KMS-11 (cell line): ENCODE measurements at regions not wholly inside any gene's neighbourhood (a gene's known extent, or its start where the extent isn't known, plus 50 kb on each side); places are given as distances from the start of the nearest gene placed in this dataset.
"Not testable (repeated sequence)": the region's sequence is repeated elsewhere in the genome, so short reads cannot be mapped to it uniquely, and the experiment has no call there.

Source experiments
- H2AFZ ChIP-seq: fragments of 200-600 bp; sonication (generic); 2 replicates; pipeline ENCODE4 v1.6.1; 2016; ENCODE audit warnings: antibody characterized with exemption, mixed run types, low read depth
- H3K27ac ChIP-seq: fragments of 200-600 bp; sonication (generic); 2 replicates; pipeline ENCODE4 v1.6.1; 2016; ENCODE audit warnings: mild to moderate bottlenecking, mixed run types
- H3K27me3 ChIP-seq: fragments of 200-600 bp; sonication (generic); 2 replicates; pipeline ENCODE4 v1.6.1; 2017; ENCODE audit warnings: mild to moderate bottlenecking, low read depth, mixed run types, moderate library complexity; ENCODE audit not compliant: insufficient read depth
- H3K36me3 ChIP-seq: fragments of 200-600 bp; sonication (generic); 2 replicates; pipeline ENCODE4 v1.6.1; 2017; ENCODE audit warnings: mild to moderate bottlenecking, mixed run types; ENCODE audit not compliant: insufficient read depth
- H3K4me1 ChIP-seq: fragments of 200-600 bp; sonication (generic); 2 replicates; pipeline ENCODE4 v1.6.1; 2016; ENCODE audit warnings: mild to moderate bottlenecking, low read depth, mixed run types; ENCODE audit not compliant: poor library complexity, severe bottlenecking
- H3K4me2 ChIP-seq: fragments of 200-600 bp; sonication (generic); 2 replicates; pipeline ENCODE4 v1.7.0; 2016; ENCODE audit warnings: mild to moderate bottlenecking, mixed run types
- H3K4me3 ChIP-seq: fragments of 200-600 bp; sonication (generic); IDR thresholded peaks from 2 replicates; pipeline ENCODE4 v1.6.1; 2017; ENCODE audit warnings: low read depth, low read length, mixed read lengths; ENCODE audit not compliant: insufficient read depth
- H3K79me2 ChIP-seq: fragments of 200-600 bp; sonication (generic); 2 replicates; pipeline ENCODE4 v1.6.1; 2016; ENCODE audit warnings: low read depth, mixed run types; ENCODE audit not compliant: insufficient read depth
- H3K9ac ChIP-seq: fragments of 200-600 bp; sonication (generic); 2 replicates; pipeline ENCODE4 v1.6.1; 2016; ENCODE audit warnings: mild to moderate bottlenecking, mixed run types
- H4K20me1 ChIP-seq: fragments of 200-600 bp; sonication (generic); 2 replicates; pipeline ENCODE4 v1.6.1; 2016; ENCODE audit warnings: mild to moderate bottlenecking, mixed run types; ENCODE audit not compliant: insufficient read depth
- CTCF ChIP-seq: fragments of 200-600 bp; sonication (generic); conservative IDR thresholded peaks from 2 replicates; pipeline ENCODE4 v1.6.1; 2017; ENCODE audit warnings: low read depth, mild to moderate bottlenecking, antibody characterized with exemption, low read length, moderate library complexity, mixed read lengths

- no peak overlapping the region for H3K9ac ChIP-seq
- no peaks in the 10 kb centered on the region for H3K36me3 ChIP-seq
- no peak overlapping the region for H3K27ac ChIP-seq
- H3K4me2 ChIP-seq: no peak overlapping the region
- H3K4me3 ChIP-seq: no peak overlapping the region
- H3K4me1 ChIP-seq: no peaks in the 10 kb centered on the region
- H4K20me1 ChIP-seq: no peaks in the 10 kb centered on the region
- H2AFZ ChIP-seq: no peak overlapping the region
- H3K27me3 ChIP-seq: no peaks in the 10 kb centered on the region
- no peaks in the 10 kb centered on the region for H3K79me2 ChIP-seq
- no peak for TF ChIP-seq CTCF
These were observed 252.1 kb downstream of the RPLP1 start for GRCh38 chr15:69704700-69705099.

- H3K79me2 ChIP-seq: no peaks in the 10 kb centered on the region
- no peaks in the 10 kb centered on the region for H4K20me1 ChIP-seq
- H3K27me3 ChIP-seq: no peaks in the 10 kb centered on the region
- no peaks in the 10 kb centered on the region for H3K4me1 ChIP-seq
- no peak overlapping the region for H3K4me3 ChIP-seq
- no peak for TF ChIP-seq CTCF
- H3K9ac ChIP-seq: no peak overlapping the region
- H3K4me2 ChIP-seq: no peak overlapping the region
- no peak overlapping the region for H2AFZ ChIP-seq
- H3K27ac ChIP-seq: no peak overlapping the region
- no peaks in the 10 kb centered on the region for H3K36me3 ChIP-seq
These were observed 253.9 kb downstream of the RPLP1 start for GRCh38 chr15:69706353-69707097.

- H4K20me1 ChIP-seq, H3K4me1 ChIP-seq, H3K4me2 ChIP-seq, H3K27ac ChIP-seq, H3K36me3 ChIP-seq, H3K4me3 ChIP-seq, H3K79me2 ChIP-seq, H2AFZ ChIP-seq, H3K9ac ChIP-seq, H3K27me3 ChIP-seq: not testable (repeated sequence)
These were observed 254.6 kb downstream of the RPLP1 start for GRCh38 chr15:69707241-69707640.

- not testable (repeated sequence) for H3K36me3 ChIP-seq, H3K4me3 ChIP-seq, H4K20me1 ChIP-seq, H3K9ac ChIP-seq, H3K27me3 ChIP-seq, H3K4me2 ChIP-seq, H3K27ac ChIP-seq, H2AFZ ChIP-seq, H3K4me1 ChIP-seq, H3K79me2 ChIP-seq
These were observed 256.0 kb downstream of the RPLP1 start for GRCh38 chr15:69708436-69709122.

GRCh38 chr15:69712991-69713390 lies 260.4 kb downstream of the RPLP1 start:
- Histone ChIP-seq H3K36me3 (no peaks in the 10 kb centered on the region), H3K27me3 (no peaks in the 10 kb centered on the region), H3K9ac (no peak overlapping the region), H2AFZ (no peak overlapping the region), H3K4me2 (no peak overlapping the region), H3K4me3 (no peak overlapping the region), H3K4me1 (no peaks in the 10 kb centered on the region), H4K20me1 (no peaks in the 10 kb centered on the region), H3K27ac (no peak overlapping the region), H3K79me2 (no peaks in the 10 kb centered on the region)
- TF ChIP-seq CTCF: no peak
